ENCODE measurements at regions not wholly inside any gene's neighbourhood (a gene's known extent, or its start where the extent isn't known, plus 50 kb on each side); places are given as distances from the start of the nearest gene placed in this dataset.

DNA sequence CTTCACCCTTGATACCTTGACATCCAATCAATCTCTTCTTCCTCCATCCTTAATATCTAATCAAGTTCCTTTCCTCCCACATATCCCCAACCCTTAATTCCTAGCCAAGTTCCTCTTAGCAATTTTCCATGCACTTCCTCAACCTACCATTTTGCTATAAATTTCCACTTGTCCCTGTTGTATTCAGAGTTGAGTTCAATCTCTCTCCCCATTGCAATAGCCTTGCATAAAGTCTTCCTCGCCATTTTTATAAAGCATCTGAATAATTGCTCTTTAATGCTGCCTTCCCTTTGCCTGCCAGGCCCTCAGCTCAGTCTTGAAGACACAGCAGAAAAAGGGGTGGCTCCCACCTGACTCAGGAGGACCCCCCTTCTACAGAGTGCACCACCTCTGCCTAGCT lies 390.3 kb downstream of the HHIPL2 start:
- Histone ChIP-seq H2BK120ac (replicated peaks; ENCODE audit: low read depth, low read length) (no peak overlapping the region), H4K5ac (ENCODE audit: insufficient read length, low read depth, low read length) (no peak overlapping the region)
- no peak for TF ChIP-seq SP1 (IDR thresholded peaks at IDR 0.05; ENCODE audit: low read depth, low read length)
- TF ChIP-seq TBP (IDR thresholded peaks at IDR 0.05; ENCODE audit: low read depth, low read length): no peak
- TF ChIP-seq CHD2 (IDR thresholded peaks at IDR 0.05; ENCODE audit: low read length): no peak
- TF ChIP-seq RAD21 (IDR thresholded peaks at IDR 0.05 in 1 of 2, conservative IDR thresholded peaks at IDR 0.05 in 1 of 2; ENCODE audit: low read depth in 2 of 2, low read length in 2 of 2): no peak
- no peak for TF ChIP-seq JUND (IDR thresholded peaks at IDR 0.05; ENCODE audit: low read length)
- no peak for TF ChIP-seq PHF8 (conservative IDR thresholded peaks at IDR 0.05; ENCODE audit: low read depth, low read length)
- TF ChIP-seq RFX5 (IDR thresholded peaks at IDR 0.05; ENCODE audit: borderline replicate concordance, low read depth, low read length): no peak
- TF ChIP-seq, protein P1, sequence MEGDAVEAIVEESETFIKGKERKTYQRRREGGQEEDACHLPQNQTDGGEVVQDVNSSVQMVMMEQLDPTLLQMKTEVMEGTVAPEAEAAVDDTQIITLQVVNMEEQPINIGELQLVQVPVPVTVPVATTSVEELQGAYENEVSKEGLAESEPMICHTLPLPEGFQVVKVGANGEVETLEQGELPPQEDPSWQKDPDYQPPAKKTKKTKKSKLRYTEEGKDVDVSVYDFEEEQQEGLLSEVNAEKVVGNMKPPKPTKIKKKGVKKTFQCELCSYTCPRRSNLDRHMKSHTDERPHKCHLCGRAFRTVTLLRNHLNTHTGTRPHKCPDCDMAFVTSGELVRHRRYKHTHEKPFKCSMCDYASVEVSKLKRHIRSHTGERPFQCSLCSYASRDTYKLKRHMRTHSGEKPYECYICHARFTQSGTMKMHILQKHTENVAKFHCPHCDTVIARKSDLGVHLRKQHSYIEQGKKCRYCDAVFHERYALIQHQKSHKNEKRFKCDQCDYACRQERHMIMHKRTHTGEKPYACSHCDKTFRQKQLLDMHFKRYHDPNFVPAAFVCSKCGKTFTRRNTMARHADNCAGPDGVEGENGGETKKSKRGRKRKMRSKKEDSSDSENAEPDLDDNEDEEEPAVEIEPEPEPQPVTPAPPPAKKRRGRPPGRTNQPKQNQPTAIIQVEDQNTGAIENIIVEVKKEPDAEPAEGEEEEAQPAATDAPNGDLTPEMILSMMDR (IDR thresholded peaks at IDR 0.05; ENCODE audit: control extremely low read depth in 1 of 3, insufficient read depth in 1 of 3, low read depth in 1 of 3, low read length in 3 of 3): no peak
- TF ChIP-seq NRF1 (IDR thresholded peaks at IDR 0.05; ENCODE audit: low read depth, low read length): no peak
- TF ChIP-seq, protein P2, sequence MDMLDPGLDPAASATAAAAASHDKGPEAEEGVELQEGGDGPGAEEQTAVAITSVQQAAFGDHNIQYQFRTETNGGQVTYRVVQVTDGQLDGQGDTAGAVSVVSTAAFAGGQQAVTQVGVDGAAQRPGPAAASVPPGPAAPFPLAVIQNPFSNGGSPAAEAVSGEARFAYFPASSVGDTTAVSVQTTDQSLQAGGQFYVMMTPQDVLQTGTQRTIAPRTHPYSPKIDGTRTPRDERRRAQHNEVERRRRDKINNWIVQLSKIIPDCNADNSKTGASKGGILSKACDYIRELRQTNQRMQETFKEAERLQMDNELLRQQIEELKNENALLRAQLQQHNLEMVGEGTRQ (IDR thresholded peaks at IDR 0.05; ENCODE audit: low read length): no peak
- no peak for TF ChIP-seq NANOG (IDR thresholded peaks at IDR 0.05; ENCODE audit: insufficient read depth, low read depth, low read length, poor library complexity, severe bottlenecking)

More for the DNA sequence above, 390.3 kb downstream of the HHIPL2 start:
- H2BK5ac ChIP-seq (ENCODE audit: low read depth, low read length): no peak overlapping the region
- H3K79me2 ChIP-seq (ENCODE audit: control insufficient read depth in 1 of 2, insufficient read depth in 2 of 2, low read length in 2 of 2): no peaks in the 10 kb centered on the region
- H3K36me3 ChIP-seq (ENCODE audit: control insufficient read depth in 2 of 4, insufficient read depth in 4 of 4, low read length in 3 of 4): no peaks in the 10 kb centered on the region
- H3K4me3 ChIP-seq (ENCODE audit: extremely low read depth in 1 of 4, insufficient read depth in 2 of 4, low read depth in 3 of 4, low read length in 4 of 4): no peak overlapping the region
- H2BK20ac ChIP-seq (ENCODE audit: low read length): no peak overlapping the region
- H3K18ac ChIP-seq (ENCODE audit: extremely low read depth, low read length): no peak overlapping the region
- no peaks in the 10 kb centered on the region for H3K4me1 ChIP-seq (replicated peaks in 1 of 4; ENCODE audit: control insufficient read depth in 3 of 4, insufficient read depth in 4 of 4, low read length in 3 of 4)
- H2BK15ac ChIP-seq (ENCODE audit: low read length): no peak overlapping the region
- FAIRE-seq: no peak
- H4K8ac ChIP-seq (ENCODE audit: extremely low read depth, insufficient read depth, low read length): no peak overlapping the region
- H3K27ac ChIP-seq (ENCODE audit: low read depth, low read length): no peak overlapping the region
- POLR2A ChIA-PET (ENCODE audit: partially characterized antibody): no interaction called here
- H4K91ac ChIP-seq (replicated peaks; ENCODE audit: insufficient read length, low read length): no peak overlapping the region
- no peak overlapping the region for H2AK5ac ChIP-seq (ENCODE audit: low read depth, low read length)
- H2AFZ ChIP-seq (ENCODE audit: low read length): no peak overlapping the region
- no peak overlapping the region for H3K14ac ChIP-seq (ENCODE audit: insufficient read length)
- H3K23me2 ChIP-seq (ENCODE audit: low read depth, low read length): no peaks in the 10 kb centered on the region
- no peak overlapping the region for H3K23ac ChIP-seq (ENCODE audit: insufficient read length)
- H3K27me3 ChIP-seq (replicated peaks in 1 of 4; ENCODE audit: control insufficient read depth in 3 of 4, extremely low read depth in 1 of 4, insufficient read depth in 3 of 4, low read length in 3 of 4): no peaks in the 10 kb centered on the region
- no peaks in the 10 kb centered on the region for H4K20me1 ChIP-seq (replicated peaks in 1 of 2; ENCODE audit: control insufficient read depth in 1 of 2, insufficient read depth in 2 of 2, low read length in 2 of 2)
- no peak overlapping the region for H2BK12ac ChIP-seq (ENCODE audit: low read depth, low read length)
- H3K4ac ChIP-seq (replicated peaks; ENCODE audit: insufficient read length, low read depth, low read length): no peak overlapping the region
- CTCF ChIA-PET (ENCODE audit: partially characterized antibody): interaction anchor here (1.1 kb wide), 1 partner anchor 10 kb away, joined by 3 read pairs; no protein-coding TSS in a partner anchor
- WGBS, 2 experiments (ENCODE audit: extremely low coverage in 1 of 2, insufficient coverage in 1 of 2, insufficient read length in 1 of 2, insufficient replicate concordance in 2 of 2, low coverage in 1 of 2, low lambda C conversion rate in 2 of 2, missing lambda C conversion rate in 1 of 2): 89% methylated on average over 1 of the region's 1 CpG; no CpG with 5 or more reads in 1 of the 2 experiments
- no peak overlapping the region for H3K56ac ChIP-seq (replicated peaks; ENCODE audit: insufficient read length, low read depth, low read length)
- DNase-seq (ENCODE audit: low read depth in 1 of 2, low spot score in 2 of 2): no peak
- no peak overlapping the region for H3K9ac ChIP-seq (replicated peaks in 1 of 4; ENCODE audit: extremely low read depth in 1 of 4, low read depth in 3 of 4, low read length in 3 of 4)
- no peak overlapping the region for H3K4me2 ChIP-seq (ENCODE audit: insufficient read depth in 1 of 2, low read depth in 2 of 2, low read length in 2 of 2)
- 0 out of 4 replicates have a peak, but pooled peaks cover 2% of the 10 kb centered on the region in 2 experiments for H3K9me3 ChIP-seq (ENCODE audit: insufficient read depth in 2 of 2, low read depth in 1 of 2, low read length in 1 of 2)
- H3K79me1 ChIP-seq (ENCODE audit: low read depth, low read length): no peaks in the 10 kb centered on the region

All from H1 (cell line).